Omental fat pad (tissue), 3 donors: ENCODE measurements at regions not wholly inside any gene's neighbourhood (a gene's known extent, or its start where the extent isn't known, plus 50 kb on each side); places are given as distances from the start of the nearest gene placed in this dataset.

Experiments
- ATAC-seq: fragments of 150-250 bp; one replicate; pipeline ENCODE4 v1.9.1; 2016; ENCODE audit warnings: mild to moderate bottlenecking, moderate library complexity; ENCODE audit not compliant: low FRiP score
- DNase-seq: peaks from one replicate; pipeline ENCODE4 v3.0.0-alpha.2; 2019; ENCODE audit warnings: low spot score
- TF ChIP-seq, protein P1 (sequence below), 3 donors: fragments of 450-650 bp; IDR thresholded peaks; one replicate each; pipeline ENCODE4 v1.5.1; 2016 to 2017; ENCODE audit warnings: antibody characterized with exemption in 3 of 3, mild to moderate bottlenecking in 3 of 3, moderate library complexity in 2 of 3

DNA sequence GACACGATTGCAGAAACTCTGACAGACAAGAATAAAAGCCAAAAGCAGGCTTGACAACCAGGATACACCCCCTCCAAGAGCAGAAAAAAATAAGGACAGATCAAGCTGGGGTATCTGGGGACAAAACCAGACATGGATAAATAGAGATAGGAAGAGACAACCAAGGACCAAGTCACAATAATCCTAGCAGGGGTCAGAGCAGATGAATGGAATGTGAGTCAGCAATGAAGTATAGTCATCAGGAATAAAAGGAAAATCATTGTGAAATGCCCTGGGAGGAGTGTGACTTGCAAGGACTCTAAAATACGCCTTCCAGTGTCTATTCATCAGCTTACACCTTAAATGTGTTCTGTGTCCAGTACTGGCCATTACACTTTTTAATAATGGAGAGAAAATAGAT is 206.8 kb downstream of the CAAP1 start:
- TF ChIP-seq, protein P1, sequence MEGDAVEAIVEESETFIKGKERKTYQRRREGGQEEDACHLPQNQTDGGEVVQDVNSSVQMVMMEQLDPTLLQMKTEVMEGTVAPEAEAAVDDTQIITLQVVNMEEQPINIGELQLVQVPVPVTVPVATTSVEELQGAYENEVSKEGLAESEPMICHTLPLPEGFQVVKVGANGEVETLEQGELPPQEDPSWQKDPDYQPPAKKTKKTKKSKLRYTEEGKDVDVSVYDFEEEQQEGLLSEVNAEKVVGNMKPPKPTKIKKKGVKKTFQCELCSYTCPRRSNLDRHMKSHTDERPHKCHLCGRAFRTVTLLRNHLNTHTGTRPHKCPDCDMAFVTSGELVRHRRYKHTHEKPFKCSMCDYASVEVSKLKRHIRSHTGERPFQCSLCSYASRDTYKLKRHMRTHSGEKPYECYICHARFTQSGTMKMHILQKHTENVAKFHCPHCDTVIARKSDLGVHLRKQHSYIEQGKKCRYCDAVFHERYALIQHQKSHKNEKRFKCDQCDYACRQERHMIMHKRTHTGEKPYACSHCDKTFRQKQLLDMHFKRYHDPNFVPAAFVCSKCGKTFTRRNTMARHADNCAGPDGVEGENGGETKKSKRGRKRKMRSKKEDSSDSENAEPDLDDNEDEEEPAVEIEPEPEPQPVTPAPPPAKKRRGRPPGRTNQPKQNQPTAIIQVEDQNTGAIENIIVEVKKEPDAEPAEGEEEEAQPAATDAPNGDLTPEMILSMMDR (IDR thresholded peaks at IDR 0.05) = no peak
- DNase-seq (no peak), ATAC-seq (no peak)

DNA sequence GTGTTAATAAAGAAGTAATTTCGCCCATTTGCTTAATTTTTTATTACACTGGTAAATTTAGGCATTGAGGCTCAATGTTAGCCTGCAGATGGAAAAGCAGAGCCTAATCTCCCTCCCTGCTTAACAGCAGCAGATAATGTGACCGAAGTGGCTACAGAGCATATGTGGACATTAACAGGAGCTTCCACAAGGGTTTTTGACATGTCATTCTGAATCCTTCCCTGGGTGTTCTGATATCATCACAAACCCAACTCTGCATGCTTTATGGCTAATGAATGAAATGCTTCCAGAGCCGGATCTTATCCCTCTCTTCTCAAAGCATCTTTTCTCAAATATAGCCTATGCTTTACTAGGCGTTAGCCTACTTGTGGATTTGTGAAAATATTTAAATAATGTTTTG is 208.6 kb downstream of the CAAP1 start:
- ATAC-seq (no peak), DNase-seq (no peak)
- TF ChIP-seq, protein P1 (IDR thresholded peaks at IDR 0.05) = no peak

DNA sequence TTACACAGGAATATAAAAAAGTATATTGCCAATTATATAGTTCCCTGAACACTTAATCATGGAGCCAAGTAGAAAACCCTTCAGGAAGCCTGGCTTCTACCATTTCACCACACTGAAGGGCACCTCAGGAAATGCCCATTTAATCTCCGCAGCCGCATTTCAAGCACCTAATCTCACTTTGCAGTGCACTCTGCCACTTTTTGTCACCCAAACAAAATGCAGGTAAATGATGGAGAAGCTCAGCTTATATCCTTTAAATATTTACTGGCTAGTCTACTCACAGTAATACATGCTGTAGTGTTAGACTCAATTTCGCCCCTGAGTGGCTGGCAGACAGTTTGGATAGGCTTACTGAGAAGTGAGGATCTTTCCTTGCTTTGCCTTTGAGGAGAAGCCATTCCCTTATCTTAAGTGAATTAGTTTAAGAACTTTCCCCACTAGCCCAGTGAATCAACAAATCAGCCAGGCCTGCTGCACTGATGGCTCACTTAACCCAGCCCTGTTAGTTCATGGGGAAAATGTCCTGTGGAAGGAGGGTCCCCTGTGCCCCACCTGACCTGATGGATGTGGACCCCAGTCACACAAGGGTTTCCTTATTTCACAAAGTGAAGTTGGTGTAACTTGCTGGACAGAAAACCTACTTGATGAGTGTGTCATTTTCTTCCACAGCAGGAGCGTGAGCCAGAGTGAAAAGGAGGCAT is 209.7 kb downstream of the CAAP1 start:
- TF ChIP-seq, protein P1 (IDR thresholded peaks at IDR 0.05) = no peak
- ATAC-seq (no peak), DNase-seq (no peak)

DNA sequence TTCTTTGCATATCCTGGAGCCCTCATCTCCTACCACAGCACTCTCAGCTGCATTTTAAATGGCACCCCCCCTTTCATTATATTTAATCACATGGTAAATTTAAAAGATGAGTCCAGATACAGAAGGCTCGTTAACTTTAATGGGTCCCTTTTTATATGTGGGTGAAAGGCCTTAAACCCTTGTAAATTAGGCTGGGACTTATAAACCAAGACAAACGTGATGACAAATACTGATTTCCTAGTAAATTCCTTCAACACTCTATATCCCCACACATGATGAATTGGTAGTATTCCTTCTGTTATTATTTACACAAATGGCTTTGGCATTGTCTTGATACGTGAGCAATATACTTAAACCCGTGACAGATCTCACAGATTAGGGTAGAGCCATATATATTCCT is 210.6 kb downstream of the CAAP1 start:
- DNase-seq (no peak), ATAC-seq (no peak)
- TF ChIP-seq, protein P1 (IDR thresholded peaks at IDR 0.05) = no peak

DNA sequence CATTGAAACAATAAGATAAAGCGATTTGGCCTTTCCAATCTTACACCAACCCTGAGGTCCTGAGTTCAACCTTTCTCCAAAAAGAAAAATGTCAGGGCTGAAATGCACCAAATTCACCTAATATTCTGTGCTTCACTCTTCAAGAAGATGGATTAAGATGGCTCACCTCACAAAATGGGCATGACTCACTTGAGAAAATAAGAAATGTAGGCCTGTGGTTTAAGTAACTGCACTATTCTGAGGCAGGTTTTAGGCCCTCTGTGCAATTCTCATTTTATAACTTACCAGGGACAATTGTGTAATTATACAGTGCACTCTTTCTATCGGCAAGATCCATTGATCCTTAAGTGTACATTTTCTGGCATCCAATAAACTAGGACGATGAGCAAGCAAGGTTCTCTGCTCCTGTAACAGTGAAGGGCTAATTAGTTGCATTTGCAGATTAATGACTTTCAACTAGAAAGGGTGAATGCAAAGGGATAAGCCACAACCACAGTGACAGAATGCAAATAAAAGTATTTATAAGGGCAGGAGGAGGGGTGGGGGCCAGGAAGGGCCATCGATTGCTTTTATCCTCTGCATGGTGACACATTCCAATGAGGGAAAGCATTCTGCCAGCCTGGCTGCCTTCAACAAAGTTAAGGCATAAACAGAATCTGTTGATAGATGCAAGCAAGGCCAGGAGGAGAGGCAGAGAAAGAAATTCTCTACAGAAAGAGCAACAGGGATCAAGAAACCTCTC is 214.5 kb downstream of the CAAP1 start:
- DNase-seq = no peak
- no peak for ATAC-seq
- TF ChIP-seq, protein P1 (IDR thresholded peaks at IDR 0.05) = no peak

DNA sequence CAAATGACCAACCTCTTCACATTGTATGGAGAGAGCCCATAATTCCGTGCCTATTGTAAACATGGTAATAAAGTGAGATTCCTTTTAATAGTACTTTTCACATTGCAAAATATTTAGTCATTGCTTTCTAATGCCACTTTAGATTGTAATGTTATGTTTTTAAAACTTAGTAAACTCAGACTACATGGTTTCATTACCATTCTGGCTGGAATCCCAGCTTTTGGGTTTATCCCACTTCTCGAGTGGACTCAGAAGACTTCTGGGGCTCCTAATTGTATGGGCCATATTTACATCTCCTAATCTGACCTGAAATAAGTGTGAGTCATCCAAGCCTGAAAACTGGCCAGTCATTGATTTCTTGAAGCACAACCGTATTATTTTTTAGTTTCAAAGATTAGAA is 217.6 kb downstream of the CAAP1 start:
- DNase-seq = no peak

More for the DNA sequence above, 217.6 kb downstream of the CAAP1 start:
- ATAC-seq = no peak
- TF ChIP-seq, protein P1 (IDR thresholded peaks at IDR 0.05) = no peak
